WTC11 (cell line): ENCODE measurements at regions not wholly inside any gene's neighbourhood (a gene's known extent, or its start where the extent isn't known, plus 50 kb on each side); places are given as distances from the start of the nearest gene placed in this dataset.

Source experiments
- ATAC-seq: fragments of 200-7000 bp; cut with Tn5 transposase; 2 replicates; pipeline ENCODE4 v1.10.0; 2021; ENCODE audit warnings: mild to moderate bottlenecking, moderate library complexity
- CTCF ChIA-PET: fragments of 300-600 bp; sonication (Branson Sonifier 250); formaldehyde crosslinking; loops from one replicate; lab custom pipeline; 2021; ENCODE audit warnings: antibody characterized with exemption; lab: Charles Lee
- POLR2A ChIA-PET: fragments of 350-600 bp; sonication (Branson Sonifier 250); formaldehyde crosslinking; loops from one replicate; lab custom pipeline; 2021; ENCODE audit warnings: antibody characterized with exemption; lab: Charles Lee
- DNase-seq: peaks from one replicate; pipeline ENCODE4 v3.0.0; 2021; ENCODE audit warnings: low spot score
- H3K27ac Mint-ChIP-seq: 2 replicates; pipeline ENCODE4 v1.8.0; 2021; ENCODE audit warnings: mixed read lengths
- H3K27me3 Mint-ChIP-seq: 2 replicates; pipeline ENCODE4 v1.8.0; 2021; ENCODE audit warnings: low read depth, mild to moderate bottlenecking, moderate library complexity, mixed read lengths
- H3K36me3 Mint-ChIP-seq: 2 replicates; pipeline ENCODE4 v1.8.0; 2021; ENCODE audit warnings: mixed read lengths
- H3K4me1 Mint-ChIP-seq: 2 replicates; pipeline ENCODE4 v1.8.0; 2022; ENCODE audit warnings: mixed read lengths
- H3K4me3 Mint-ChIP-seq: 2 replicates; pipeline ENCODE4 v1.8.0; 2021; ENCODE audit warnings: mild to moderate bottlenecking, moderate library complexity, mixed read lengths
- H3K9me3 Mint-ChIP-seq: 2 replicates; pipeline ENCODE4 v1.8.0; 2021; ENCODE audit warnings: mixed read lengths
- ATF1 ChIP-seq: sonication (generic); formaldehyde crosslinking; IDR thresholded peaks from 2 replicates; pipeline ENCODE4 v1.8.1; 2023; ENCODE audit warnings: mild to moderate bottlenecking, moderate library complexity, missing genetic modification reagents
- CREM ChIP-seq: sonication (generic); formaldehyde crosslinking; IDR thresholded peaks from 2 replicates; pipeline ENCODE4 v1.8.1; 2022; ENCODE audit warnings: mild to moderate bottlenecking, missing genetic modification reagents, moderate library complexity
- EMX1 ChIP-seq: fragments of 250-450 bp; sonication (Bioruptor Pico); IDR thresholded peaks from 2 replicates; pipeline ENCODE4 v1.8.0; 2021; ENCODE audit warnings: mild to moderate bottlenecking
- GTF2I ChIP-seq: fragments of 250-450 bp; sonication (Bioruptor Pico); conservative IDR thresholded peaks from 2 replicates; pipeline ENCODE4 v1.4.0; 2021; ENCODE audit warnings: mild to moderate bottlenecking
- JUN ChIP-seq: sonication (generic); formaldehyde crosslinking; IDR thresholded peaks from 2 replicates; pipeline ENCODE4 v1.8.0; 2023; ENCODE audit warnings: mild to moderate bottlenecking, missing genetic modification reagents
- NFATC4 ChIP-seq: fragments of 250-450 bp; sonication (Bioruptor Pico); IDR thresholded peaks from 2 replicates; pipeline ENCODE4 v1.9.0; 2021; ENCODE audit warnings: mild to moderate bottlenecking
- NFYB ChIP-seq: sonication (generic); formaldehyde crosslinking; conservative IDR thresholded peaks from 2 replicates; pipeline ENCODE4 v1.8.0; 2022; ENCODE audit warnings: low read depth, missing genetic modification reagents
- NR2C2 ChIP-seq: sonication (generic); formaldehyde crosslinking; IDR thresholded peaks from 2 replicates; pipeline ENCODE4 v1.8.0; 2022; ENCODE audit warnings: mild to moderate bottlenecking, missing genetic modification reagents
- PRRX2 ChIP-seq: fragments of 250-450 bp; sonication (Bioruptor Pico); IDR thresholded peaks from 2 replicates; pipeline ENCODE4 v1.8.0; 2021; ENCODE audit warnings: mild to moderate bottlenecking
- RELA ChIP-seq: sonication (generic); formaldehyde crosslinking; IDR thresholded peaks from 2 replicates; pipeline ENCODE4 v1.8.1; 2022; ENCODE audit warnings: missing genetic modification reagents, mild to moderate bottlenecking, borderline replicate concordance
- SMAD3 ChIP-seq: sonication (generic); formaldehyde crosslinking; IDR thresholded peaks from 2 replicates; pipeline ENCODE4 v1.8.0; 2022; ENCODE audit warnings: missing genetic modification reagents, mild to moderate bottlenecking, borderline replicate concordance
- SOX15 ChIP-seq: fragments of 250-450 bp; sonication (Bioruptor Pico); IDR thresholded peaks from 2 replicates; pipeline ENCODE4 v1.9.0; 2021; ENCODE audit warnings: mild to moderate bottlenecking
- TCF7 ChIP-seq: sonication (generic); formaldehyde crosslinking; IDR thresholded peaks from 2 replicates; pipeline ENCODE4 v1.8.0; 2022; ENCODE audit warnings: mild to moderate bottlenecking, low read depth, missing genetic modification reagents, moderate library complexity
- ZNF138 ChIP-seq: sonication (generic); formaldehyde crosslinking; conservative IDR thresholded peaks from 2 replicates; pipeline ENCODE4 v1.8.1; 2022; ENCODE audit warnings: mild to moderate bottlenecking, moderate library complexity, missing genetic modification reagents
- TF ChIP-seq, protein P1 (sequence below): sonication (generic); formaldehyde crosslinking; IDR thresholded peaks from 2 replicates; pipeline ENCODE4 v1.8.0; 2023; ENCODE audit warnings: missing genetic modification reagents
- TF ChIP-seq, protein P2 (sequence below): sonication (generic); formaldehyde crosslinking; IDR thresholded peaks from 2 replicates; pipeline ENCODE4 v1.8.1; 2023; ENCODE audit warnings: mild to moderate bottlenecking, missing genetic modification reagents
- TF ChIP-seq, protein P3 (sequence below): fragments of 200-600 bp; IDR thresholded peaks from 2 replicates; pipeline ENCODE4 v1.8.0; 2022; ENCODE audit warnings: antibody characterized with exemption
- TF ChIP-seq, protein P4 (sequence below): sonication (generic); formaldehyde crosslinking; IDR thresholded peaks from 2 replicates; pipeline ENCODE4 v1.8.0; 2022; ENCODE audit warnings: mild to moderate bottlenecking, missing genetic modification reagents
- TF ChIP-seq, protein P5 (sequence below): sonication (generic); formaldehyde crosslinking; IDR thresholded peaks from 2 replicates; pipeline ENCODE4 v1.8.0; 2022; ENCODE audit warnings: mild to moderate bottlenecking, missing genetic modification reagents
- TF ChIP-seq, protein P6 (sequence below): sonication (generic); formaldehyde crosslinking; IDR thresholded peaks from 2 replicates; pipeline ENCODE4 v1.8.1; 2022; ENCODE audit warnings: low read depth, missing genetic modification reagents, borderline replicate concordance
- TF ChIP-seq, protein P7 (sequence below): fragments of 250-450 bp; sonication (Bioruptor Pico); IDR thresholded peaks from 2 replicates; pipeline ENCODE4 v1.9.0; 2021; ENCODE audit warnings: mild to moderate bottlenecking
- TF ChIP-seq, protein P8 (sequence below): sonication (generic); formaldehyde crosslinking; conservative IDR thresholded peaks from 2 replicates; pipeline ENCODE4 v1.8.1; 2022; ENCODE audit warnings: mild to moderate bottlenecking, missing genetic modification reagents

DNA sequence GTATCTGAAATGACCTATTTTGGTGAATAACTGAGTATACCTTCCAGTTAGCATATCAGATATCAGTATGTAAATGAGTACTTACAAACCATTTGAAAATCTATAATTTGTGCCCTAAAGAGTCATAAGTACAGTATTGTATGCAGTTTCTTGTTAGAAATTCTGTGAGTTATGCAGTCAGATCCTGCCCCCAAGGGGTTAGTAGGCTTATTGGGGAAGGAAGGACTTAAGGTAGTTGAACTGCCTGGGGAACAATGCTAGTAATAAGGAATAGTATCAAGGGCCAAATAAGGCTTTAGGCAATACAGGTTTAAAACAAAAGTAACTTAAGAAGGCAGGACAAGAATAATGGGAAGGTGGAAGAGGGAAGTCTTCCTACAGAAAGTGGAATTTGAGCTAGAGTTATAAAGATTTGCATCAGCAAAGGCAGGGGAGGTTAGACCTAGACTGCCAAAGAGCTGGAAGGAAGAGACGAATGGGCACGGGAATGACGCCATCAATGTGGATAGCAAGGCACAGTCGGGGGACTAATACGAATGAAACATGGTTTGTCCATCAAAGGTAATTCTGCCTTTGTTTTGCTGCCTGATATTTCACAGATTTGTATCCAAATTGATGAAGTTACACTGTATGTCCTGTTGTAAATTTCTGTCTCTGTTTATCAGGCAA lies 182.9 kb upstream of the DPYD start:
- CTCF ChIA-PET = interaction anchor here (0.6 kb wide), 1 partner anchor 9 kb away, joined by 3 read pairs; no protein-coding TSS in a partner anchor

DNA sequence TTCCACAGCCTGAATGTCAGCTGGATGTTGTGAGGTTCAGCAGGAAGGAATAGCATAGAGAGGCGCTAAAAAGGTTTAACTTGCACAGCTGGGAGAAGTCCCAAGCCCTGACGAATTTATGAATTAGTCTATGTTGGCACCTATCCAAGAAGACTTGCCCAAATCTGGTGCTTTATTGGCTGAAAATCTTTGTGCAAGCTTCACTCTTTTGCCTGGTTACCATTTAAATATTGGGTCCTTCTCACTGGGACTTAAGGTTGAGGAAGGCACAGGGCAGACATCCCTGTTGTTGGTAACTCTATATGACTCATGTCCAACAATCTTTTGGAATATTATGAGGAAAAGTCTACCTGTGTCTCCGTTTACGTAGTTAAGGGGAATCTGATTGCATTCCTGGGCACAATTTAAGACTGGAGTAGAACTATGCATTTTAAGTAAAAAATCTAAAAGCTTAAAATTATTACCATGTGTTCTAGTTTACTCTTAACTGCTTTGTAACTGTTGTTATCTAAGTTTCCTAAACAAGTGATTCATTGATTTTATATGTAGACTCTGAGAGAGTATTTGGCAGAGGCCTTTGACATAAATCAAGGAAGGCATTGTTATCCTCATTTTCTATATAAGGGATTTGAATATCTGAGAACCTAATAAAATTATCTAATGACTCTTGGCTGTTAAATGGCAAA lies 181.7 kb upstream of the DPYD start:
- ATAC-seq (no peak), DNase-seq (no peak)
- Mint-ChIP-seq H3K27ac (no peak overlapping the region), H3K27me3 (peaks cover 4% of the 10 kb centered on the region), H3K36me3 (peaks cover 4% of the 10 kb centered on the region), H3K4me3 (no peak overlapping the region), H3K4me1 (peaks cover 7% of the 10 kb centered on the region), H3K9me3 (peaks cover 14% of the 10 kb centered on the region)
- ChIA-PET CTCF (no interaction called here), POLR2A (no interaction called here)
- TF ChIP-seq JUN (CRISPR knock-in tag) = no peak
- TF ChIP-seq, protein P1, sequence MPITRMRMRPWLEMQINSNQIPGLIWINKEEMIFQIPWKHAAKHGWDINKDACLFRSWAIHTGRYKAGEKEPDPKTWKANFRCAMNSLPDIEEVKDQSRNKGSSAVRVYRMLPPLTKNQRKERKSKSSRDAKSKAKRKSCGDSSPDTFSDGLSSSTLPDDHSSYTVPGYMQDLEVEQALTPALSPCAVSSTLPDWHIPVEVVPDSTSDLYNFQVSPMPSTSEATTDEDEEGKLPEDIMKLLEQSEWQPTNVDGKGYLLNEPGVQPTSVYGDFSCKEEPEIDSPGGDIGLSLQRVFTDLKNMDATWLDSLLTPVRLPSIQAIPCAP (CRISPR knock-in tag) = no peak
- TF ChIP-seq, protein P2, sequence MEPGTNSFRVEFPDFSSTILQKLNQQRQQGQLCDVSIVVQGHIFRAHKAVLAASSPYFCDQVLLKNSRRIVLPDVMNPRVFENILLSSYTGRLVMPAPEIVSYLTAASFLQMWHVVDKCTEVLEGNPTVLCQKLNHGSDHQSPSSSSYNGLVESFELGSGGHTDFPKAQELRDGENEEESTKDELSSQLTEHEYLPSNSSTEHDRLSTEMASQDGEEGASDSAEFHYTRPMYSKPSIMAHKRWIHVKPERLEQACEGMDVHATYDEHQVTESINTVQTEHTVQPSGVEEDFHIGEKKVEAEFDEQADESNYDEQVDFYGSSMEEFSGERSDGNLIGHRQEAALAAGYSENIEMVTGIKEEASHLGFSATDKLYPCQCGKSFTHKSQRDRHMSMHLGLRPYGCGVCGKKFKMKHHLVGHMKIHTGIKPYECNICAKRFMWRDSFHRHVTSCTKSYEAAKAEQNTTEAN (CRISPR knock-in tag) = no peak
- no peak for TF ChIP-seq GTF2I (CRISPR knock-in tag)
- TF ChIP-seq RELA (CRISPR knock-in tag) = no peak
- no peak for TF ChIP-seq ZNF138
- TF ChIP-seq SMAD3 (CRISPR knock-in tag) = no peak

More for the DNA sequence above, 182.9 kb upstream of the DPYD start:
- TF ChIP-seq SOX15 (CRISPR knock-in tag) (no peak), NFYB (CRISPR knock-in tag) (no peak), CREM (CRISPR knock-in tag) (no peak), NR2C2 (CRISPR knock-in tag) (no peak), ATF1 (CRISPR knock-in tag) (no peak), EMX1 (CRISPR knock-in tag) (no peak), NFATC4 (CRISPR knock-in tag) (no peak), TCF7 (no peak), PRRX2 (CRISPR knock-in tag) (no peak), RELA (CRISPR knock-in tag) (no peak)
- TF ChIP-seq, protein P3, sequence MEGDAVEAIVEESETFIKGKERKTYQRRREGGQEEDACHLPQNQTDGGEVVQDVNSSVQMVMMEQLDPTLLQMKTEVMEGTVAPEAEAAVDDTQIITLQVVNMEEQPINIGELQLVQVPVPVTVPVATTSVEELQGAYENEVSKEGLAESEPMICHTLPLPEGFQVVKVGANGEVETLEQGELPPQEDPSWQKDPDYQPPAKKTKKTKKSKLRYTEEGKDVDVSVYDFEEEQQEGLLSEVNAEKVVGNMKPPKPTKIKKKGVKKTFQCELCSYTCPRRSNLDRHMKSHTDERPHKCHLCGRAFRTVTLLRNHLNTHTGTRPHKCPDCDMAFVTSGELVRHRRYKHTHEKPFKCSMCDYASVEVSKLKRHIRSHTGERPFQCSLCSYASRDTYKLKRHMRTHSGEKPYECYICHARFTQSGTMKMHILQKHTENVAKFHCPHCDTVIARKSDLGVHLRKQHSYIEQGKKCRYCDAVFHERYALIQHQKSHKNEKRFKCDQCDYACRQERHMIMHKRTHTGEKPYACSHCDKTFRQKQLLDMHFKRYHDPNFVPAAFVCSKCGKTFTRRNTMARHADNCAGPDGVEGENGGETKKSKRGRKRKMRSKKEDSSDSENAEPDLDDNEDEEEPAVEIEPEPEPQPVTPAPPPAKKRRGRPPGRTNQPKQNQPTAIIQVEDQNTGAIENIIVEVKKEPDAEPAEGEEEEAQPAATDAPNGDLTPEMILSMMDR = no peak
- TF ChIP-seq, protein P4, sequence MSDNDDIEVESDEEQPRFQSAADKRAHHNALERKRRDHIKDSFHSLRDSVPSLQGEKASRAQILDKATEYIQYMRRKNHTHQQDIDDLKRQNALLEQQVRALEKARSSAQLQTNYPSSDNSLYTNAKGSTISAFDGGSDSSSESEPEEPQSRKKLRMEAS (CRISPR knock-in tag) = no peak
- TF ChIP-seq, protein P5, sequence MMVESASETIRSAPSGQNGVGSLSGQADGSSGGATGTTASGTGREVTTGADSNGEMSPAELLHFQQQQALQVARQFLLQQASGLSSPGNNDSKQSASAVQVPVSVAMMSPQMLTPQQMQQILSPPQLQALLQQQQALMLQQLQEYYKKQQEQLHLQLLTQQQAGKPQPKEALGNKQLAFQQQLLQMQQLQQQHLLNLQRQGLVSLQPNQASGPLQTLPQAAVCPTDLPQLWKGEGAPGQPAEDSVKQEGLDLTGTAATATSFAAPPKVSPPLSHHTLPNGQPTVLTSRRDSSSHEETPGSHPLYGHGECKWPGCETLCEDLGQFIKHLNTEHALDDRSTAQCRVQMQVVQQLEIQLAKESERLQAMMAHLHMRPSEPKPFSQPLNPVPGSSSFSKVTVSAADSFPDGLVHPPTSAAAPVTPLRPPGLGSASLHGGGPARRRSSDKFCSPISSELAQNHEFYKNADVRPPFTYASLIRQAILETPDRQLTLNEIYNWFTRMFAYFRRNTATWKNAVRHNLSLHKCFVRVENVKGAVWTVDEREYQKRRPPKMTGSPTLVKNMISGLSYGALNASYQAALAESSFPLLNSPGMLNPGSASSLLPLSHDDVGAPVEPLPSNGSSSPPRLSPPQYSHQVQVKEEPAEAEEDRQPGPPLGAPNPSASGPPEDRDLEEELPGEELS (CRISPR knock-in tag) = no peak
- TF ChIP-seq, protein P6, sequence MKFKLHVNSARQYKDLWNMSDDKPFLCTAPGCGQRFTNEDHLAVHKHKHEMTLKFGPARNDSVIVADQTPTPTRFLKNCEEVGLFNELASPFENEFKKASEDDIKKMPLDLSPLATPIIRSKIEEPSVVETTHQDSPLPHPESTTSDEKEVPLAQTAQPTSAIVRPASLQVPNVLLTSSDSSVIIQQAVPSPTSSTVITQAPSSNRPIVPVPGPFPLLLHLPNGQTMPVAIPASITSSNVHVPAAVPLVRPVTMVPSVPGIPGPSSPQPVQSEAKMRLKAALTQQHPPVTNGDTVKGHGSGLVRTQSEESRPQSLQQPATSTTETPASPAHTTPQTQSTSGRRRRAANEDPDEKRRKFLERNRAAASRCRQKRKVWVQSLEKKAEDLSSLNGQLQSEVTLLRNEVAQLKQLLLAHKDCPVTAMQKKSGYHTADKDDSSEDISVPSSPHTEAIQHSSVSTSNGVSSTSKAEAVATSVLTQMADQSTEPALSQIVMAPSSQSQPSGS = no peak
- TF ChIP-seq, protein P7, sequence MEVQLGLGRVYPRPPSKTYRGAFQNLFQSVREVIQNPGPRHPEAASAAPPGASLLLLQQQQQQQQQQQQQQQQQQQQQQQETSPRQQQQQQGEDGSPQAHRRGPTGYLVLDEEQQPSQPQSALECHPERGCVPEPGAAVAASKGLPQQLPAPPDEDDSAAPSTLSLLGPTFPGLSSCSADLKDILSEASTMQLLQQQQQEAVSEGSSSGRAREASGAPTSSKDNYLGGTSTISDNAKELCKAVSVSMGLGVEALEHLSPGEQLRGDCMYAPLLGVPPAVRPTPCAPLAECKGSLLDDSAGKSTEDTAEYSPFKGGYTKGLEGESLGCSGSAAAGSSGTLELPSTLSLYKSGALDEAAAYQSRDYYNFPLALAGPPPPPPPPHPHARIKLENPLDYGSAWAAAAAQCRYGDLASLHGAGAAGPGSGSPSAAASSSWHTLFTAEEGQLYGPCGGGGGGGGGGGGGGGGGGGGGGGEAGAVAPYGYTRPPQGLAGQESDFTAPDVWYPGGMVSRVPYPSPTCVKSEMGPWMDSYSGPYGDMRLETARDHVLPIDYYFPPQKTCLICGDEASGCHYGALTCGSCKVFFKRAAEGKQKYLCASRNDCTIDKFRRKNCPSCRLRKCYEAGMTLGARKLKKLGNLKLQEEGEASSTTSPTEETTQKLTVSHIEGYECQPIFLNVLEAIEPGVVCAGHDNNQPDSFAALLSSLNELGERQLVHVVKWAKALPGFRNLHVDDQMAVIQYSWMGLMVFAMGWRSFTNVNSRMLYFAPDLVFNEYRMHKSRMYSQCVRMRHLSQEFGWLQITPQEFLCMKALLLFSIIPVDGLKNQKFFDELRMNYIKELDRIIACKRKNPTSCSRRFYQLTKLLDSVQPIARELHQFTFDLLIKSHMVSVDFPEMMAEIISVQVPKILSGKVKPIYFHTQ (CRISPR knock-in tag) = no peak
- TF ChIP-seq, protein P8, sequence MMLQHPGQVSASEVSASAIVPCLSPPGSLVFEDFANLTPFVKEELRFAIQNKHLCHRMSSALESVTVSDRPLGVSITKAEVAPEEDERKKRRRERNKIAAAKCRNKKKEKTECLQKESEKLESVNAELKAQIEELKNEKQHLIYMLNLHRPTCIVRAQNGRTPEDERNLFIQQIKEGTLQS (CRISPR knock-in tag) = no peak
- H3K9me3 Mint-ChIP-seq = peaks cover 24% of the 10 kb centered on the region
- POLR2A ChIA-PET = no interaction called here
- DNase-seq = no peak
- peaks cover 14% of the 10 kb centered on the region for H3K36me3 Mint-ChIP-seq
- no peak overlapping the region for H3K27ac Mint-ChIP-seq
- H3K4me3 Mint-ChIP-seq = no peak overlapping the region
- peak; percentile 65 for ATAC-seq
- H3K4me1 Mint-ChIP-seq = peaks cover 7% of the 10 kb centered on the region
- H3K27me3 Mint-ChIP-seq = peaks cover 5% of the 10 kb centered on the region
